H1 (cell line): ENCODE measurements at regions not wholly inside any gene's neighbourhood (a gene's known extent, or its start where the extent isn't known, plus 50 kb on each side); places are given as distances from the start of the nearest gene placed in this dataset.
"Not testable (repeated sequence)": the region's sequence is repeated elsewhere in the genome, so short reads cannot be mapped to it uniquely, and the experiment has no call there.

ENCODE experiments used
- CTCF ChIA-PET: fragments of 300-600 bp; sonication (Branson Sonifier 250); formaldehyde crosslinking; loops from one replicate; lab custom pipeline; 2021; ENCODE audit not compliant: partially characterized antibody; lab: Charles Lee
- POLR2A ChIA-PET: fragments of 300-600 bp; sonication (Branson Sonifier 250); formaldehyde crosslinking; loops from one replicate; lab custom pipeline; 2021; ENCODE audit warnings: inconsistent platforms; ENCODE audit not compliant: partially characterized antibody; lab: Charles Lee
- DNase-seq, 2 experiments: peaks; one replicate each; pipeline versions ENCODE4 v3.0.0 to v3.0.0-alpha.2; 2010 to 2022; ENCODE audit warnings: low spot score in 2 of 2, low read depth in 1 of 2, mixed read lengths in 1 of 2
- FAIRE-seq: peaks from 2 replicates; lab custom pipeline; 2011; peaks lifted over from hg19 to GRCh38; lab: Jason Lieb, UNC
- H2AFZ ChIP-seq: 2 replicates; pipeline ENCODE4 v1.8.1; 2012; ENCODE audit warnings: low read length, inconsistent platforms
- H2AK5ac ChIP-seq: 2 replicates; pipeline ENCODE4 v1.6.1; 2013; ENCODE audit warnings: low read depth, low read length
- H2BK120ac ChIP-seq: replicated peaks from 2 replicates; pipeline ENCODE3; 2013; ENCODE audit warnings: low read depth, low read length, inconsistent platforms
- H2BK12ac ChIP-seq: 2 replicates; pipeline ENCODE4 v1.6.1; 2013; ENCODE audit warnings: low read depth, low read length
- H2BK15ac ChIP-seq: 2 replicates; pipeline ENCODE4 v1.6.1; 2013; ENCODE audit warnings: low read length
- H2BK20ac ChIP-seq: 2 replicates; pipeline ENCODE4 v1.6.1; 2013; ENCODE audit warnings: low read length
- H2BK5ac ChIP-seq: 2 replicates; pipeline ENCODE4 v1.6.1; 2013; ENCODE audit warnings: low read depth, low read length
- H3K14ac ChIP-seq: 2 replicates; pipeline ENCODE4 v1.6.1; 2013; ENCODE audit warnings: inconsistent platforms; ENCODE audit not compliant: insufficient read length
- H3K18ac ChIP-seq: 2 replicates; pipeline ENCODE4 v1.6.1; 2013; ENCODE audit warnings: low read length; ENCODE audit errors: extremely low read depth
- H3K23ac ChIP-seq: 2 replicates; pipeline ENCODE4 v1.6.1; 2013; ENCODE audit warnings: inconsistent platforms; ENCODE audit not compliant: insufficient read length
- H3K23me2 ChIP-seq: 2 replicates; pipeline ENCODE4 v1.6.1; 2013; ENCODE audit warnings: low read depth, low read length
- H3K27ac ChIP-seq: 2 replicates; pipeline ENCODE4 v1.6.1; 2011; ENCODE audit warnings: low read depth, low read length, inconsistent platforms
- H3K27me3 ChIP-seq, 4 experiments: replicated peaks in 1 of 4; 1 replicate in 1 of 4; 2 replicates in 3 of 4; pipeline versions ENCODE4 v1.6.1 to v1.8.1; 2011 to 2013; ENCODE audit warnings: low read length in 3 of 4, mild to moderate bottlenecking in 3 of 4, inconsistent platforms in 2 of 4, mixed read lengths in 2 of 4, moderate library complexity in 1 of 4; ENCODE audit not compliant: control insufficient read depth in 3 of 4, insufficient read depth in 3 of 4; ENCODE audit errors: extremely low read depth in 1 of 4
- H3K36me3 ChIP-seq, 4 experiments: 2 replicates each; pipeline versions ENCODE4 v1.6.1 to v1.8.1; 2011 to 2013; ENCODE audit warnings: mild to moderate bottlenecking in 4 of 4, low read length in 3 of 4, moderate library complexity in 2 of 4, control low read depth in 1 of 4, inconsistent platforms in 1 of 4; ENCODE audit not compliant: insufficient read depth in 4 of 4, control insufficient read depth in 2 of 4
- H3K4ac ChIP-seq: replicated peaks from 2 replicates; pipeline ENCODE3; 2013; ENCODE audit warnings: low read length, low read depth, mixed read lengths, inconsistent platforms; ENCODE audit not compliant: insufficient read length
- H3K4me1 ChIP-seq, 4 experiments: replicated peaks in 1 of 4; 1 replicate in 1 of 4; 2 replicates in 3 of 4; pipeline versions ENCODE4 v1.6.1 to v1.8.1; 2011 to 2013; ENCODE audit warnings: low read length in 3 of 4, inconsistent platforms in 2 of 4, mixed read lengths in 1 of 4; ENCODE audit not compliant: insufficient read depth in 4 of 4, control insufficient read depth in 3 of 4
- H3K4me2 ChIP-seq, 2 experiments: 2 replicates each; pipeline versions ENCODE4 v1.6.1 to v1.8.1; 2011 to 2013; ENCODE audit warnings: low read depth in 2 of 2, low read length in 2 of 2, control low read depth in 1 of 2, inconsistent platforms in 1 of 2, mild to moderate bottlenecking in 1 of 2; ENCODE audit not compliant: insufficient read depth in 1 of 2
- H3K4me3 ChIP-seq, 4 experiments: fragments of 200-600, 300-600 bp in 1 of 4; sonication (generic), shearing (Covaris generic), sonication (Bioruptor Twin) in 1 of 4; 2 replicates each; pipeline versions ENCODE4 v1.5.1 to v1.8.1; 2011 to 2016; ENCODE audit warnings: low read length in 4 of 4, low read depth in 3 of 4, control low read depth in 2 of 4, inconsistent platforms in 2 of 4, mild to moderate bottlenecking in 2 of 4, mixed read lengths in 1 of 4, moderate library complexity in 1 of 4; ENCODE audit not compliant: insufficient read depth in 2 of 4; ENCODE audit errors: extremely low read depth in 1 of 4
- H3K56ac ChIP-seq: replicated peaks from 2 replicates; pipeline ENCODE3; 2013; ENCODE audit warnings: low read depth, mild to moderate bottlenecking, mixed read lengths, low read length, inconsistent platforms; ENCODE audit not compliant: insufficient read length
- H3K79me1 ChIP-seq: 2 replicates; pipeline ENCODE4 v1.6.1; 2013; ENCODE audit warnings: low read depth, low read length, control low read depth
- H3K79me2 ChIP-seq, 2 experiments: 2 replicates each; pipeline versions ENCODE4 v1.6.1 to v1.8.1; 2012 to 2013; ENCODE audit warnings: low read length in 2 of 2, mild to moderate bottlenecking in 2 of 2, inconsistent platforms in 1 of 2; ENCODE audit not compliant: insufficient read depth in 2 of 2, control insufficient read depth in 1 of 2
- H3K9ac ChIP-seq, 4 experiments: replicated peaks in 1 of 4; 1 replicate in 1 of 4; 2 replicates in 3 of 4; pipeline versions ENCODE4 v1.6.1 to v1.8.1; 2011 to 2013; ENCODE audit warnings: low read depth in 3 of 4, low read length in 3 of 4, control low read depth in 2 of 4, mild to moderate bottlenecking in 2 of 4, moderate library complexity in 2 of 4, inconsistent platforms in 1 of 4; ENCODE audit errors: extremely low read depth in 1 of 4
- H3K9me3 ChIP-seq, 2 experiments: 2 replicates each; pipeline versions ENCODE4 v1.6.1 to v1.8.1; 2012 to 2013; ENCODE audit warnings: mild to moderate bottlenecking in 2 of 2, moderate library complexity in 2 of 2, control low read depth in 1 of 2, inconsistent platforms in 1 of 2, low read depth in 1 of 2, low read length in 1 of 2, mixed read lengths in 1 of 2; ENCODE audit not compliant: insufficient read depth in 2 of 2
- H4K20me1 ChIP-seq, 2 experiments: replicated peaks in 1 of 2; 2 replicates each; pipeline versions ENCODE3 to v1.8.1; 2011 to 2013; ENCODE audit warnings: inconsistent platforms in 2 of 2, low read length in 2 of 2, mild to moderate bottlenecking in 1 of 2; ENCODE audit not compliant: insufficient read depth in 2 of 2, control insufficient read depth in 1 of 2
- H4K5ac ChIP-seq: 2 replicates; pipeline ENCODE4 v1.6.1; 2013; ENCODE audit warnings: low read length, low read depth, mixed read lengths, inconsistent platforms; ENCODE audit not compliant: insufficient read length
- H4K8ac ChIP-seq: 2 replicates; pipeline ENCODE4 v1.8.0; 2013; ENCODE audit warnings: mild to moderate bottlenecking, moderate library complexity, low read length, inconsistent platforms; ENCODE audit not compliant: insufficient read depth; ENCODE audit errors: extremely low read depth
- H4K91ac ChIP-seq: replicated peaks from 2 replicates; pipeline ENCODE3; 2013; ENCODE audit warnings: low read length, mixed read lengths, inconsistent platforms; ENCODE audit not compliant: insufficient read length
- CBX8 ChIP-seq: fragments of 300-800, 300-1000 bp; sonication (generic); IDR thresholded peaks from 2 replicates; pipeline ENCODE4 v1.7.1; 2016; ENCODE audit warnings: low read depth, low read length, borderline replicate concordance
- KDM4A ChIP-seq: IDR thresholded peaks from one replicate; pipeline ENCODE4 v1.7.1; 2012; ENCODE audit warnings: low read depth, mild to moderate bottlenecking, moderate library complexity, low read length, inconsistent platforms; ENCODE audit not compliant: severe bottlenecking
- POLR2A ChIP-seq, 2 experiments: IDR thresholded peaks; 1 replicate in 1 of 2; 2 replicates in 1 of 2; pipeline ENCODE4 v1.6.1; 2011; ENCODE audit warnings: low read depth in 2 of 2, low read length in 2 of 2, mild to moderate bottlenecking in 2 of 2; ENCODE audit errors: control extremely low read depth in 1 of 2
- SP1 ChIP-seq: IDR thresholded peaks from 2 replicates; pipeline ENCODE4 v1.6.1; 2011; ENCODE audit warnings: low read depth, low read length
- WGBS, 2 experiments: shearing (Covaris generic) in 1 of 2; methylation state at CpG; one replicate each; pipeline versions ENCODE4 v1.1.6 to v1.1.7; 2013 to 2015; ENCODE audit warnings: low lambda C conversion rate in 2 of 2, mixed read lengths in 2 of 2, inconsistent platforms in 1 of 2, low coverage in 1 of 2, missing lambda C conversion rate in 1 of 2; ENCODE audit not compliant: insufficient replicate concordance in 2 of 2, insufficient coverage in 1 of 2, insufficient read length in 1 of 2; ENCODE audit errors: extremely low coverage in 1 of 2, missing lambda C conversion rate in 1 of 2; 5-methylcytosine and 5-hydroxymethylcytosine counted together

- TF ChIP-seq KDM4A: no peak
- TF ChIP-seq CBX8: no peak
- no peak for TF ChIP-seq POLR2A (IDR thresholded peaks at IDR 0.05; ENCODE audit: control extremely low read depth in 1 of 2, low read depth in 2 of 2, low read length in 2 of 2)
- no peak for TF ChIP-seq SP1
Measured at GRCh38 chr14:30471980-30472379, 87.0 kb upstream of the G2E3 start (continued).

GRCh38 chr14:30473846-30474696 lies 84.9 kb upstream of the G2E3 start:
- not testable (repeated sequence) for H2BK120ac ChIP-seq, H3K4me3 ChIP-seq, H3K4me2 ChIP-seq, H3K56ac ChIP-seq, H2BK20ac ChIP-seq, FAIRE-seq, H2AK5ac ChIP-seq, H4K91ac ChIP-seq, H3K9me3 ChIP-seq, H3K27me3 ChIP-seq, H3K14ac ChIP-seq, H3K9ac ChIP-seq, H2BK12ac ChIP-seq, H3K79me2 ChIP-seq, H2AFZ ChIP-seq, H4K20me1 ChIP-seq, H2BK5ac ChIP-seq, H3K79me1 ChIP-seq, H3K18ac ChIP-seq, H3K4ac ChIP-seq, H3K4me1 ChIP-seq, H3K27ac ChIP-seq, H3K23me2 ChIP-seq, H2BK15ac ChIP-seq, DNase-seq, H4K8ac ChIP-seq, H3K36me3 ChIP-seq, H4K5ac ChIP-seq, H3K23ac ChIP-seq
- ChIA-PET POLR2A (interaction anchor here (0.7 kb wide), 1 partner anchor 47 kb away, joined by 3 read pairs; no protein-coding TSS in a partner anchor), CTCF (interaction anchor here (0.7 kb wide), 1 partner anchor 52 kb away, joined by 3 read pairs; no protein-coding TSS in a partner anchor)
- 94% methylated on average over 18 of the region's 36 CpGs; no CpG with 5 or more reads in 1 of the 2 experiments for WGBS, 2 experiments
